CD4-positive, alpha-beta T cell treated with Interleukin-4 for 1 hour (primary cell): ENCODE measurements at regions not wholly inside any gene's neighbourhood (a gene's known extent, or its start where the extent isn't known, plus 50 kb on each side); places are given as distances from the start of the nearest gene placed in this dataset.
"Not testable (repeated sequence)": the region's sequence is repeated elsewhere in the genome, so short reads cannot be mapped to it uniquely, and the experiment has no call there.

Experiments used
- DNase-seq, 2 donors: peaks; one replicate each; pipeline ENCODE4 v3.0.0-alpha.2; 2020 to 2022

DNA sequence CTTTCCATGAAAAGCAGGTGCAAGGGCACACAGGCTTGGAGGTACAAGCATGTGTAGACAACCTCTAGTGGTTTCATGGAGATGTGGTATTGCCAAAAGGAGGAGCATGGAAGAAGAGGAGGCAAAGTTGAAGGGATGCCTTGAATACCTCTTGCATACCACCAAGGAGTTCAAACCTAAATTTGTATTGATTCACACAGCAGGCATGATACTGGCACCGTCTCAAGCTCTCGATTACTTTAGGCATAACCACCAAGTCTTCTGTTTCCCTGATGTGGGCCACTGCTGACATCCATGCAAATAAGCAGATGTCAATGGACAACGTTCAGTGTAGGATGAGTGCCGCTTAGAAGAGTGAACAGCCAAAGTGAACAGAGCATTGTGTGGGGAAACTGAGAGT is 87.1 kb downstream of the SCN11A start:
- no peak for DNase-seq

DNA sequence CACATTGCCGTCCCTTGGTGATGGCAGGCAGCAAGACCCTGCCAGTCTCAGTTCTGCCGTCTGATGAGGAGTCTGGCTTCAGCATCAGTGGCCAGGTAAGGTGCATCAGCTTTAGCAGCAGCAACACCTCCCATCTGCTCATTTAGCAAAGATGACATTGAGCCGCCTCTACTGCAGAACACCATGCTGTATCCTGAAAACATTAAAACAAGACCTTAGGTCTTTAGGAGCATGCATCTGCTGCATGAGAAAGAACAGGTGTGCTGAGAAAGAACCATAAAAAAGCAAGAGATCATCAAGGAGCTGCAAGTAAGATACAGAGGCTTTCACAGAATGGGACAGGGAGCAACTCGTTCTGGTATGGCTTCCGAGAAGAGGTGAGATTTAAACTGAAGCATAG is 87.5 kb downstream of the SCN11A start:
- DNase-seq = no peak

DNA sequence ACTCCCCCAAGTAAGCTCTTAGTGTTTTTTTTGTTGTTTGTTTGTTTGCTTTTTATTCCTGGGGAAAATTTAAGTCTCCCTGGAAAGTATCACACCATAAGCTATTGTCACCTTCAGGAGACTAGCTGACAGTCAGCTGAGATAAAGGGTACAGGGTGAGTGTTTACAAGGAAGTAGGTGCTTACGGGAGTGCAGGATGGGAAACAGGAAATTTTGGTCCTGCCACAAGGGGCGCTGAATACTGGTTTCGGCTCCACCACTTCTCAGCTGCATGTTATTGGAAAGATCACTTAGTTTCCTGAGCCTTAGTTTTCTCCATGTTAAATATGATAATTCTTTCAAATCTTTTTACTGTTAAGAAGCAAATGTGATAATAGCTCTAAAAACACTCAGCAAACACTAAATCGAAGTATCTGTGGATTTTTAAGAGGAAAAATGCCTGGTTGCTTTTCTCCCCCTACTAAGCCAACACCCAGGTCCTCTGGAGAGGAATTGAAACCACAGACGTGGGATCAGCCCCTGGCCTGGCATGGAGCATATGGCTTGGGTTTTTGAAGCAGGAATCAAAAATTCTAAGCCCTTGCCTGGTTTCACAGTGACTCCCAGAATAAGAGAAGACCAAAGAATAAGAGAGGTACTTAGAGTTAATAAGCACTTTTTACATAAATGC is 90.7 kb downstream of the SCN11A start:
- peak in 1 of 2 donors; percentile 22 for DNase-seq

DNA sequence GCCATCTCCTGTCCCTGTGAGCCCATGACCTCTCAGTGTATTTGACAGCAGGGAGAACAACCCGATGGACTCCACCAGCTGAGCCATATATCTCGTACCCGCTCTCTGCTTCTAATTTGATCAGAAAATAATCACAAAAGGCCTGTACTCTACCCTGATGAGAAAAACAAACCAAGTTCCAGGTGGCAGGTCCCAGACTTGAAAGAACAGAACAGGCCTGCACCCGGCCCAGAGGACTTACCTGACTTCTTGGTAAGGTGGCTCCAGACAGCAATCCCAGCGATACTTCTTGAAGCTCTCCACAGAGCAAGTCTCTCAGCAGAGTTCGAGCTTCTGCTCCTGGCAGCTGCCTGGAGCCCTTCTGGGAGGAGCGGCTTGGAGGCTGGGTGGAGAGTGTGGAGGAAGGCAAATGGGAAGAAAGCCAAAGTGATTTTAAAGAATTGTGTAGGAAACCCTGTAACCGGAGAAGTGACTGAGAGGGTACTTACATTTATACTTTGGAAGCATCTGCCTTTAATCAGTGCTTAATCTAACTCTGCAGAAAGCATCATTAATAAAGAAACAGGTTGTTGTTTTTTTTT is 91.6 kb downstream of the SCN11A start:
- DNase-seq = no peak

DNA sequence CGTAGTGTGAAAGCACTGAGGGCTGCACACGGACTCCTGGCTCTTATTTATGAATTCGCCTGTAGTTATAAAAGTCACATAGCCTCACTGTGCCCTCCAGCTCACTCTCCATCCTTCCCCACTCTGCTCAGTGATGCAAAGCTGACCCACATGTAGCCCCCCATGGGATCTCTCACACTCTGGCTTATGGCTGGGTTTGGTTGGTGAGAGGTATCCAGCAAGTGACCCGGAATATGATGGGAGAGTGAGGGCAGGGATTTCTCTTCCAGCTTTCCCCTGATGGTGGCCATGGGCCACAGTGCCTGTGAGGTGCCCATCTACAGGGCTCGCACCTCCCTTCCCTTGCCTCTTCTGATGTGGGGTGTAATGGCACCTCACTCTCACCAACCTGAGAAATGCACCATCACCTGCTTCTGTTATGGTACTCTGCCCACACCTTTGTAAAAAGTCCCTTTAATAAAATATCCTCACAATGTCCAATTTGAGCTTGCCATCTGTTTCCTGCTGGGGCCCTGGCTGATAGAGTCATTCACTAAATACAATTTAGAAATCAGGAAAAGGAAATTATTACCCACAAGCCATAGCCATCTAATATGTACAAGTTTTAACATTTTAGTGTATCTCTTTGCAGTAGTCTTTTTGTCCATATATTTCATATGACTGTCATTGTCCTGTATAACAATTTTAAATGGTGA is 93.6 kb downstream of the SCN11A start:
- no peak for DNase-seq

DNA sequence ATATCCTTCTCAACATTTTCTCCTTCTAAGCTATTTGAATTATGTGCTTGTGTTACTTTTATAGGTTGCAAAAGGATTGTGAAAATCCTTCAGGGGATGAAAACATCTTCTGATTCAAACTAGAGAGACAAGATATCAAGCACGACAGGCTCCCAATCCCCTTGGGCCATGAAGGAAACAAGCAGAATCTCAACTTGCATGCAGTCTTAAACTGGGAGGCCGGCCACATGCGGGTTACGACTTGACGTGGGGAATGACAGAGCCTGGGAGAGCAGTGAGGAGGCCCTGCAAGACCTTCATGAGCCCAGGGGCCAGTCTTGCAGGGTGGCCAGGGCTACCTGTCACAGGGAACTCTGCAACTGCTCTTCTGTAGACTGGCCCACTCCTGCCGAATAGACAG is 94.4 kb downstream of the SCN11A start:
- no peak for DNase-seq

DNA sequence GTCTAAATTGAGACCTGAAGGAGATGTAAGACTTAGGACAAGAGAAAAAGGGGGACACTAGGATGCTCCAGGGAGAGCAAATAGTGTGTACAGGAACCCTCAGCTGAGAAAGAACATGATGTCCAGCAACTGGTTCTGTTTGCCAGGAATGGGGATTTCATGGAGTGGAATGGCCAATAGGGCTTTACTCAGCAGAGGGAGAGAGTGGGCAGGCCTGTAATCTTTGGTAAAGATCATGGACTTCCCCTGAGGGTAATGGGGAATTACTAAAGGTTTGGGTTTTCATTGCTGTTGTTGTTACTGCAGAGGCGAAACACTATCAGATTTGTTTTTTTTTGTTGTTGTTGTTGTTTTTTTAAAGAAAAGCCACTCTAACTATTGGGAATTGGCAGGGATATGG is 99.0 kb downstream of the SCN11A start:
- no peak for DNase-seq

DNA sequence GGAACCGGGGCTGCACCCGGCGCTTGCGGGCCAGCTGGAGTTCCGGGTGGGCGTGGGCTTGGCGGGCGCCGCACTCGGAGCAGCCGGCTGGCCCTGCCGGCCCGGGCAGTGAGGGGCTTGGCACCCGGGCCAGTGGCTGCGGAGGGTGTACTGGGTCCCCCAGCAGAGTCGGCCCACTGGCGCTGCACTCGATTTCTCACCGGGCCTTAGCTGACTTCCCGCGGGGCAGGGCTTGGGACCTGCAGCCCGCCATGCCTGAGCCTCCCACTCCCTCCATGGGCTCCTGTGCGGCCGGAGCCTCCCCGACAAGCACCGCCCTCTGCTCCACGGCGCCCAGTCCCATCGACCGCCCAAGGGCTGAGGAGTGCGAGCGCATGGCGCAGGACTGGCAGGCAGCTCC is 100.6 kb downstream of the SCN11A start:
- DNase-seq = not testable (repeated sequence)

DNA sequence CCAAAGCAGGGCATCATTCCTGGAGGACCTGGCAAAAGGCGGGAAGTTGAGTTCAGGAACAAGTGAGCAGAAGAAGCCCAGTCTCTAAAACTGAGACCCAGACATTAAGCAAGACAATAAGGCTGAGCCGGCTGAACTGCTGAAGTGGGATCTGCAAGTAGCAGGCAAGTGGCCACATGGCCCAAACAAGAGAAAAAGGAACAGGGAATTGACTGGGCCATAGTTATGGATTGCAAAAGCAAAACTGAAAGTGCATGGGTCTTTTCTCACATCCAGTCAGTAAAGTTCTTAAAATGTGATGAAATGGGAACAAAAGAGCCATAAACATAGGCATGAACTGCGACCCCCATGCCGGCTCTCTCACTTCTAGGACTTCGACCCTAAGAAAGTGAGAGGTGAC is 101.2 kb downstream of the SCN11A start:
- DNase-seq = no peak

DNA sequence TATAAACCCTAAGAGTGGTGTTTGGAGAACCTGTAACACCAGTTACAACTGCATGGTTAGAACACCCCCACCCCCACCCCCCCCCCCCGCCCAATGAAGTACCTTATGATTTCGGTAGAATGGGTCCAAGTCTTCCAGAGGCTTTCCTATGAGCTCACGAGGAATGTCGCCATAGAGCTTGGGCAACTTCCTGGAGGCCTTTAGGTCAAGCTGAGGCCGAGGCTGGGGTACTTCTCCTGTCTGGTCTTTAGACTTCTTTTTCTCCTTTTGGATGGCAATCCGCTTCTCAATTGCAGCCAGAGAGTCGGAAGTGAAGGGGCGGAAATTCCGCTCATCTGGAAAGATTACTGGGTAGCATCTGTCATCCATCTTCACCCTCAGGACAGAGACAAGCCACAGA is 101.8 kb downstream of the SCN11A start:
- no peak for DNase-seq

DNA sequence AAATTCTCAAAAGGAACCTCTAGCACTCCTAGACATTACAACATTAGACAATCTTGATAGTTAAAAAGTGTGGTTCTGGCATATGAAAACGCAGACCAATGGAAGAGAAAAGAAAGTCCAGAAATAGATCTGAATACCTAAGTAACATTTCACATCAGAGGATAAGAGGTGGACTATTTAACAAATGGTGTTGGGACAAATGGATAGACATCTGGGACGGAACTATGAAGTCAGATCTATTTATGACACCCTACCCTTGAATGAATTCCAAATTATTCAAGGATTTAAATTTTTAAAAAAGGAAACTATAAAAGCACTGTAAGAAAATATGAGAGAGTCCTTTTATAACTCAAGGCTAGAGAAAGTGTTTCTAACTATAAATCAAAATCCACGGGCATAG is 111.3 kb downstream of the SCN11A start:
- DNase-seq = no peak

DNA sequence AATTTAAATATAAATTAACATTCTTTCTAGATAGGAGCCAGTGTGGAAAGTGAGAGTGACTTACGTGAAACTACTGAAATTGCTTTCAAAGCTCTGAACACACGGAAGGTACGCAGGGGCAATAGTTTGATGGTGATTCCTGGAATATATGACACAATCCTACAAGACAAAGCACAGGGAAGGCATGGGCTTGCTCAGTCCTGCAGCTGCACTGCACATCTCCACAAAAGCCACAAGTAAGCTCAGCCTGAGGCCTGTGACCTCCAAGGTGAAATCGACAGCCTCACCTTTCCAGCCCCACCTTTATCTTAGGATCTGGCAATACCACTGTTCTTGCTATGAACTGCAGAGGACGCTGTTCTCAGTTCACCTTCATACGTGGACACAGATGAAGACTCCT is 109.3 kb upstream of the SCN10A start:
- no peak for DNase-seq

DNA sequence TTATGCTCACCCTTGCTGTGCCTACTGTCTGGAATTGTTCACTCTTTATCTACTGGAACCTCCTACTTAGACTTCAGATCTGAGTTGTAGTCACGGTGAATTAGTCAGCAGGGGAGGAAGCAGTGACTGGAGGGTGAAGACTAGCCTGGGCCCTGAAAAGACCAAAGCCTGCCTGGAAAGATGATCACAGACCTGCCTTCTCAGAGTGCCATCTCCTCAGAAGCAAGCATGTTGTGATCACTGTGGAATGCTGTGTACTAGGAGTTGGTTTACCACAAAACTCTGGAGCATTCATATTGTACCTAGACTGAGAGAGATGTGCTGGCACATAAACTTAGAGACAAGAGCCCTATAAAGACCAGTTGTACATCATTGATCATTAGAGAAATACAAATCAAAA is 100.7 kb upstream of the SCN10A start:
- DNase-seq = no peak

DNA sequence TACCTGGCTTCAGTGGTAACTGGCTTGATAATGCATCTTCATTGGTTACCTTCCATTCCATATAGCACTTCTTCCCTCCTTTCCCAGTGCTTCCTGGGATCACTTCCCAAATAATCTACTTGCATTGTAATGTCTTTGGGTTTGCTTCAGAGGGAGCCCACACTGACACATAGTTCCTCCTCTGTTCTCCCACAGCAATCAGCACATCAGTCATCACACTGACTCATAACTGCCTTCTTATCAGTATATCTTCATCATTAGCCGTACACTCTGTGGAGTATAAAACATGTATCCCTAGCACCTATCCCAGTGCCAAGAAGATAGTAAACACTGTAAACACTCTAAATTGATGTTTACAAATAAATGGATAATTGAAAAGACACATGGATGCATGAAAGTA is 91.4 kb upstream of the SCN10A start:
- DNase-seq = no peak

DNA sequence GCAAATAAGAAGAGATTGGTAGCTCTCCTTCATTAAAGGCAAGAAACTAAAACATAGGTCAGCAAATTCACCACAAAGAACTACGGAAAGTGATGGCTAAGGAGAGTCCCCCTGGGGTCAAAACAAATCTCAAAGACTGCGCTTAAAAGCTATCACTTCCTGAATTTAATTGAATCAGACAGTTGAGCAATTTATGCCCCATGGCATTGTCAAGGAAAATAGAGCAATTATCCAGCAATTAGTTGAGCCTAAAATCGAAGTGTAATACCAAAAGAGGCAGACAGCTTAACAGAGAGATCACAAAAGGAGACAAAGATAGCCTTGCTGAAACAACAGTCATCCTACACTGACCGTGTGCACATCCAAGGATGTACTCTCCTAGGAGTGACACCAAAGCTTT is 74.4 kb upstream of the SCN10A start:
- no peak for DNase-seq

DNA sequence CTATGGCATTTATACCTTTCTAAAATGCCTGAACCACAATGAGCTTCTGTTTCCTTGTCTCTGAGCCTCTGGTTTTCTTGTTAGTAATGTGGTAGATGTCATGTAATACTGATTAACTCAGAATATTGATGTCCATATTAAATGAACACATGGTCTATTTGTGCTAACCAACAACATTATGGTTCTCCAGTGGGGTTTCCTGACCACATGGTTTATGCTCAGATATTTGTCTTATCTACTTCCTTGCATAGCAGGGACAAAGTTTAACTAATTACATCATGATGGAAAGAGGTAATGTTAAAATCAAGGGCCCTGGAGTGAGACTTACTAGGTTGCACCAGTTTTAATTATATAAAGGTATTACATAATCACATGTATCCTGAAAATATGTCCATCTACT is 62.6 kb upstream of the SCN10A start:
- DNase-seq = no peak
